WTC11 (cell line): ENCODE measurements at regions not wholly inside any gene's neighbourhood (a gene's known extent, or its start where the extent isn't known, plus 50 kb on each side); places are given as distances from the start of the nearest gene placed in this dataset.
"Not testable (repeated sequence)": the region's sequence is repeated elsewhere in the genome, so short reads cannot be mapped to it uniquely, and the experiment has no call there.

Source experiments
- ATAC-seq: fragments of 200-7000 bp; cut with Tn5 transposase; 2 replicates; pipeline ENCODE4 v1.10.0; 2021; ENCODE audit warnings: mild to moderate bottlenecking, moderate library complexity
- CTCF ChIA-PET: fragments of 300-600 bp; sonication (Branson Sonifier 250); formaldehyde crosslinking; loops from one replicate; lab custom pipeline; 2021; ENCODE audit warnings: antibody characterized with exemption; lab: Charles Lee
- POLR2A ChIA-PET: fragments of 350-600 bp; sonication (Branson Sonifier 250); formaldehyde crosslinking; loops from one replicate; lab custom pipeline; 2021; ENCODE audit warnings: antibody characterized with exemption; lab: Charles Lee
- DNase-seq: peaks from one replicate; pipeline ENCODE4 v3.0.0; 2021; ENCODE audit warnings: low spot score
- H3K27ac Mint-ChIP-seq: 2 replicates; pipeline ENCODE4 v1.8.0; 2021; ENCODE audit warnings: mixed read lengths
- H3K27me3 Mint-ChIP-seq: 2 replicates; pipeline ENCODE4 v1.8.0; 2021; ENCODE audit warnings: low read depth, mild to moderate bottlenecking, moderate library complexity, mixed read lengths
- H3K36me3 Mint-ChIP-seq: 2 replicates; pipeline ENCODE4 v1.8.0; 2021; ENCODE audit warnings: mixed read lengths
- H3K4me1 Mint-ChIP-seq: 2 replicates; pipeline ENCODE4 v1.8.0; 2022; ENCODE audit warnings: mixed read lengths
- H3K4me3 Mint-ChIP-seq: 2 replicates; pipeline ENCODE4 v1.8.0; 2021; ENCODE audit warnings: mild to moderate bottlenecking, moderate library complexity, mixed read lengths
- H3K9me3 Mint-ChIP-seq: 2 replicates; pipeline ENCODE4 v1.8.0; 2021; ENCODE audit warnings: mixed read lengths
- CREM ChIP-seq: sonication (generic); formaldehyde crosslinking; IDR thresholded peaks from 2 replicates; pipeline ENCODE4 v1.8.1; 2022; ENCODE audit warnings: mild to moderate bottlenecking, missing genetic modification reagents, moderate library complexity
- NFE2L1 ChIP-seq: sonication (generic); formaldehyde crosslinking; IDR thresholded peaks from 2 replicates; pipeline ENCODE4 v1.8.1; 2023; ENCODE audit warnings: missing genetic modification reagents
- SP1 ChIP-seq: sonication (generic); formaldehyde crosslinking; conservative IDR thresholded peaks from 2 replicates; pipeline ENCODE4 v1.8.1; 2022; ENCODE audit warnings: missing genetic modification reagents
- ZNF121 ChIP-seq: sonication (generic); formaldehyde crosslinking; IDR thresholded peaks from 2 replicates; pipeline ENCODE4 v1.8.0; 2023; ENCODE audit warnings: missing genetic modification reagents
- TF ChIP-seq, protein P1 (sequence below): fragments of 200-600 bp; IDR thresholded peaks from 2 replicates; pipeline ENCODE4 v1.8.0; 2022; ENCODE audit warnings: antibody characterized with exemption
- TF ChIP-seq, protein P2 (sequence below): sonication (generic); formaldehyde crosslinking; IDR thresholded peaks from 2 replicates; pipeline ENCODE4 v1.8.0; 2022; ENCODE audit warnings: missing genetic modification reagents
- TF ChIP-seq, protein P3 (sequence below): sonication (generic); formaldehyde crosslinking; conservative IDR thresholded peaks from 2 replicates; pipeline ENCODE4 v1.8.1; 2022; ENCODE audit warnings: mild to moderate bottlenecking, missing genetic modification reagents

DNA sequence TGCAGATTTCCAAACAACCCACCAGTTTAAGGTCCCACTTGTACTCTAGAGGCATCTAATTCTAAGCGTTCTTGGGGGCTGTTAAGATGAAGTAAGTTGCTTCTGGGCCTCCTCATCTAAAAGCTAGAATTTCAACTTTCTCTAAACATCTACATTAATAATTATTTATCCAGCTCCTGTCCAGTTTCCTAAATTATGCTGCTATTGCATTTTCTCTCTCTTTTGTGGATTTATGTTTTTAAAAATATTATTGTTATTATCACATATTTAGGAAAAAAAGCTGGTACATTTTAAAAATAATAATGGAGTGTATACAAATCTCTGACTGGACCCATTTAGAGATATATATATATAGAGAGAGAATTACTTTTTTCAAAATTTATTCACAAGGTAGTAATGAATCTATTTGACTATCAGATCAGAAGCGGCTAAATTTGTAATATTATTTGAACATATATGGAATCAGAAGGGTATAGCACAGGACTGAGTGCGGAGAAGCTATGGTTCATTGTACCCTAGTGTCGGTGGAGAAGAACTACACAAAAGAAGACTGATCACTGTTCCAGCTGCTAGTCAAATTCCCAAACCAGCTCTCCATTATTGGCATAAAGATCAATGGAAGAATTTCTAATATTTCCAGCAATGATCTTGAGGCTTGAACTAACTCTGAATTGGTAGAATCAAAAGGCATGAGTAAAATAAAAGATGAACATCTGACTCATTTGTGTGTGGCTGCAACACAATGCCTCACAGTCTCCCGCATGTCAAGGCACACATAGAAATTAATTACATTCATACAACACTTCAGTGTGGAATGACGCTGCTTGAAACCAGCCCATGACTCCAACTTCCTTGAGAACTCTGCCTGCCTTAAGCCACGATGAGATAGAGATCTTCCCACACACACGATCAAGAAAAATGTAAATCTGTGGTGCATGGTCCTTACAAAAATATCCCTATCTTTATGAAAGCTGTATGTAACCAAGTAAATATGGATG, 433.4 kb upstream of the OR4E1 start:
- Mint-ChIP-seq H3K4me3 (no peak overlapping the region), H3K27me3 (no peaks in the 10 kb centered on the region; the same call in 1 of the 2 replicates), H3K27ac (no peak overlapping the region), H3K36me3 (no peaks in the 10 kb centered on the region), H3K4me1 (no peaks in the 10 kb centered on the region), H3K9me3 (no peaks in the 10 kb centered on the region)
- ChIA-PET POLR2A (interaction anchor here (0.7 kb wide), 1 partner anchor 184 kb away, joined by 4 read pairs; no protein-coding TSS in a partner anchor), CTCF (interaction anchor here (0.6 to 3.1 kb wide), 16 partner anchors 9 to 268 kb away, joined by 3 to 16 read pairs (median 5); no protein-coding TSS in a partner anchor)
- ATAC-seq = peak; percentile 28; the same call in 1 of the 2 replicates
- TF ChIP-seq, protein P1, sequence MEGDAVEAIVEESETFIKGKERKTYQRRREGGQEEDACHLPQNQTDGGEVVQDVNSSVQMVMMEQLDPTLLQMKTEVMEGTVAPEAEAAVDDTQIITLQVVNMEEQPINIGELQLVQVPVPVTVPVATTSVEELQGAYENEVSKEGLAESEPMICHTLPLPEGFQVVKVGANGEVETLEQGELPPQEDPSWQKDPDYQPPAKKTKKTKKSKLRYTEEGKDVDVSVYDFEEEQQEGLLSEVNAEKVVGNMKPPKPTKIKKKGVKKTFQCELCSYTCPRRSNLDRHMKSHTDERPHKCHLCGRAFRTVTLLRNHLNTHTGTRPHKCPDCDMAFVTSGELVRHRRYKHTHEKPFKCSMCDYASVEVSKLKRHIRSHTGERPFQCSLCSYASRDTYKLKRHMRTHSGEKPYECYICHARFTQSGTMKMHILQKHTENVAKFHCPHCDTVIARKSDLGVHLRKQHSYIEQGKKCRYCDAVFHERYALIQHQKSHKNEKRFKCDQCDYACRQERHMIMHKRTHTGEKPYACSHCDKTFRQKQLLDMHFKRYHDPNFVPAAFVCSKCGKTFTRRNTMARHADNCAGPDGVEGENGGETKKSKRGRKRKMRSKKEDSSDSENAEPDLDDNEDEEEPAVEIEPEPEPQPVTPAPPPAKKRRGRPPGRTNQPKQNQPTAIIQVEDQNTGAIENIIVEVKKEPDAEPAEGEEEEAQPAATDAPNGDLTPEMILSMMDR = no peak
- no peak for DNase-seq

DNA sequence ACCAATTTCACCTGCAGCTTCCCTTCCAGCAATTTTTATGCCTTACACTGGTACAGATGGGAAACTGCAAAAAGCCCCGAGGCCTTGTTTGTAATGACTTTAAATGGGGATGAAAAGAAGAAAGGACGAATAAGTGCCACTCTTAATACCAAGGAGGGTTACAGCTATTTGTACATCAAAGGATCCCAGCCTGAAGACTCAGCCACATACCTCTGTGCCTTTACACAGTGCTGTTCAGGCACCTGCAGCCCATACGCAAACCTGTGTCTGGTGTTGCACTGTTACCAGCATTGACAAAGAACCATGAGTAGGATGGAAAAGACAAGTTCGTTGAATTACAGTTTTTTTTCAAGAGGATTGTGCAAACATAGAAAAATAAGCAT, 432.0 kb upstream of the OR4E1 start:
- Mint-ChIP-seq H3K27me3 (no peaks in the 10 kb centered on the region; the same call in 1 of the 2 replicates), H3K36me3 (no peaks in the 10 kb centered on the region), H3K4me3 (no peak overlapping the region), H3K9me3 (no peaks in the 10 kb centered on the region), H3K27ac (no peak overlapping the region), H3K4me1 (no peaks in the 10 kb centered on the region)
- ATAC-seq (no peak), DNase-seq (no peak)
- ChIA-PET CTCF (interaction anchor here (0.7 to 3.1 kb wide), 7 partner anchors 17 to 254 kb away, joined by 3 to 16 read pairs (median 5); no protein-coding TSS in a partner anchor), POLR2A (no interaction called here)
- TF ChIP-seq, protein P2, sequence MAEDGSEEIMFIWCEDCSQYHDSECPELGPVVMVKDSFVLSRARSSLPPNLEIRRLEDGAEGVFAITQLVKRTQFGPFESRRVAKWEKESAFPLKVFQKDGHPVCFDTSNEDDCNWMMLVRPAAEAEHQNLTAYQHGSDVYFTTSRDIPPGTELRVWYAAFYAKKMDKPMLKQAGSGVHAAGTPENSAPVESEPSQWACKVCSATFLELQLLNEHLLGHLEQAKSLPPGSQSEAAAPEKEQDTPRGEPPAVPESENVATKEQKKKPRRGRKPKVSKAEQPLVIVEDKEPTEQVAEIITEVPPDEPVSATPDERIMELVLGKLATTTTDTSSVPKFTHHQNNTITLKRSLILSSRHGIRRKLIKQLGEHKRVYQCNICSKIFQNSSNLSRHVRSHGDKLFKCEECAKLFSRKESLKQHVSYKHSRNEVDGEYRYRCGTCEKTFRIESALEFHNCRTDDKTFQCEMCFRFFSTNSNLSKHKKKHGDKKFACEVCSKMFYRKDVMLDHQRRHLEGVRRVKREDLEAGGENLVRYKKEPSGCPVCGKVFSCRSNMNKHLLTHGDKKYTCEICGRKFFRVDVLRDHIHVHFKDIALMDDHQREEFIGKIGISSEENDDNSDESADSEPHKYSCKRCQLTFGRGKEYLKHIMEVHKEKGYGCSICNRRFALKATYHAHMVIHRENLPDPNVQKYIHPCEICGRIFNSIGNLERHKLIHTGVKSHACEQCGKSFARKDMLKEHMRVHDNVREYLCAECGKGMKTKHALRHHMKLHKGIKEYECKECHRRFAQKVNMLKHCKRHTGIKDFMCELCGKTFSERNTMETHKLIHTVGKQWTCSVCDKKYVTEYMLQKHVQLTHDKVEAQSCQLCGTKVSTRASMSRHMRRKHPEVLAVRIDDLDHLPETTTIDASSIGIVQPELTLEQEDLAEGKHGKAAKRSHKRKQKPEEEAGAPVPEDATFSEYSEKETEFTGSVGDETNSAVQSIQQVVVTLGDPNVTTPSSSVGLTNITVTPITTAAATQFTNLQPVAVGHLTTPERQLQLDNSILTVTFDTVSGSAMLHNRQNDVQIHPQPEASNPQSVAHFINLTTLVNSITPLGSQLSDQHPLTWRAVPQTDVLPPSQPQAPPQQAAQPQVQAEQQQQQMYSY (CRISPR knock-in tag) = no peak

DNA sequence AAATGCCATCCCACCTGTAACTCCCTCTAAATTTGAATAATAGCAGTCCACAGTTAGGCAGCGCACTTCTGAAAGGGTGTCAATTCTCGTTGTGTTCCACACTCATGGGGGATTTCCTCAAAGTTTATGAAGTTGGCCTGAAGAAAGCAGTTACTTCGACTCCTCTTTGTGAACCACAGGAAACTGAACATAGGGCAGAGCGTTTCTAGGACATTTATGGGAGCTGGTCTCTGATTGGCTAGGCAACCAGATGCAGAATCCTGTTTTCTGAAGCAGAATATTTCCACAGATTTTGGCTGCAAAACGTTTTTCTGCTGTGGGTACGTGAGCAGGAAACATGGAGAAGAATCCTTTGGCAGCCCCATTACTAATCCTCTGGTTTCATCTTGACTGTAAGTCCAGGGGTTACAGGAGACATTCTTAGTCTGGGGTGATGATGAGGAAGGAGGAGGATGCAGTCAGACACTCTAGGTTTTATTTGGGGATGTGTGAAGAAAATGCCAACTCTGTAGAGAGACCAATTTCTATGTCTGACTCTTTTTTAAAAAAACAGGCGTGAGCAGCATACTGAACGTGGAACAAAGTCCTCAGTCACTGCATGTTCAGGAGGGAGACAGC, 431.5 kb upstream of the OR4E1 start:
- ATAC-seq = no peak
- TF ChIP-seq NFE2L1 = no peak
- TF ChIP-seq CREM (CRISPR knock-in tag) = no peak
- TF ChIP-seq ZNF121 (CRISPR knock-in tag) = no peak
- TF ChIP-seq, protein P3, sequence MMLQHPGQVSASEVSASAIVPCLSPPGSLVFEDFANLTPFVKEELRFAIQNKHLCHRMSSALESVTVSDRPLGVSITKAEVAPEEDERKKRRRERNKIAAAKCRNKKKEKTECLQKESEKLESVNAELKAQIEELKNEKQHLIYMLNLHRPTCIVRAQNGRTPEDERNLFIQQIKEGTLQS (CRISPR knock-in tag) = no peak
- TF ChIP-seq SP1 (CRISPR knock-in tag) = no peak
- H3K27me3 Mint-ChIP-seq = peaks cover under 1% of the 10 kb centered on the region; the same call in 1 of the 2 replicates
- no peak overlapping the region for H3K27ac Mint-ChIP-seq
- ChIA-PET POLR2A (no interaction called here), CTCF (interaction anchor here (0.7 to 2.7 kb wide), 5 partner anchors 21 to 253 kb away, joined by 3 to 11 read pairs (median 4); no protein-coding TSS in a partner anchor)
- no peak for DNase-seq
- no peaks in the 10 kb centered on the region for H3K36me3 Mint-ChIP-seq
- no peaks in the 10 kb centered on the region for H3K9me3 Mint-ChIP-seq
- no peak overlapping the region for H3K4me3 Mint-ChIP-seq
- no peaks in the 10 kb centered on the region for H3K4me1 Mint-ChIP-seq

DNA sequence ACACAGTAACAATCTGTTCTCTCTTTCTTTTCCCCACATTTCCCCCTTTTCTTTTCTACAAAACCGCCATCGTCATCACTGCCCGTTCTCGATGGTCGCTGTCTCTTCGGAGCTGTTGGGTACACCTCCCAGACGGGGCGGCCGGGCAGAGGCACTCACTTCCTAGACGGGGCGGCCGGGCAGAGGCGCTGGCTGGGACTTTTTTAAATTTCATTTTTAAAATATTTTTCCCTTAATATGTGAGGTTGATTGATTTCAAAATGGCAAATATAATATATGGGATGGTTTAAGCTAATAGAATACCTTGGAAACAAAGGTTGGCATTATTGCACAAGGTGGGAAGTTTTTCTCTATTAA, 427.1 kb upstream of the OR4E1 start:
- H3K36me3 Mint-ChIP-seq, H3K27me3 Mint-ChIP-seq, H3K4me3 Mint-ChIP-seq, POLR2A ChIA-PET, H3K4me1 Mint-ChIP-seq, ATAC-seq, DNase-seq, H3K27ac Mint-ChIP-seq, H3K9me3 Mint-ChIP-seq: not testable (repeated sequence)
- CTCF ChIA-PET = interaction anchor here (0.6 to 3.3 kb wide), 43 partner anchors 11 to 786 kb away, joined by 3 to 40 read pairs (median 4); no protein-coding TSS in a partner anchor
